ENCODE measurements at regions not wholly inside any gene's neighbourhood (a gene's known extent, or its start where the extent isn't known, plus 50 kb on each side); places are given as distances from the start of the nearest gene placed in this dataset.

GRCh38 chr3:59327376-59327808 lies 277.6 kb upstream of the CFAP20DC start:
- TF ChIP-seq, protein P1, sequence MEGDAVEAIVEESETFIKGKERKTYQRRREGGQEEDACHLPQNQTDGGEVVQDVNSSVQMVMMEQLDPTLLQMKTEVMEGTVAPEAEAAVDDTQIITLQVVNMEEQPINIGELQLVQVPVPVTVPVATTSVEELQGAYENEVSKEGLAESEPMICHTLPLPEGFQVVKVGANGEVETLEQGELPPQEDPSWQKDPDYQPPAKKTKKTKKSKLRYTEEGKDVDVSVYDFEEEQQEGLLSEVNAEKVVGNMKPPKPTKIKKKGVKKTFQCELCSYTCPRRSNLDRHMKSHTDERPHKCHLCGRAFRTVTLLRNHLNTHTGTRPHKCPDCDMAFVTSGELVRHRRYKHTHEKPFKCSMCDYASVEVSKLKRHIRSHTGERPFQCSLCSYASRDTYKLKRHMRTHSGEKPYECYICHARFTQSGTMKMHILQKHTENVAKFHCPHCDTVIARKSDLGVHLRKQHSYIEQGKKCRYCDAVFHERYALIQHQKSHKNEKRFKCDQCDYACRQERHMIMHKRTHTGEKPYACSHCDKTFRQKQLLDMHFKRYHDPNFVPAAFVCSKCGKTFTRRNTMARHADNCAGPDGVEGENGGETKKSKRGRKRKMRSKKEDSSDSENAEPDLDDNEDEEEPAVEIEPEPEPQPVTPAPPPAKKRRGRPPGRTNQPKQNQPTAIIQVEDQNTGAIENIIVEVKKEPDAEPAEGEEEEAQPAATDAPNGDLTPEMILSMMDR (IDR thresholded peaks at IDR 0.05; ENCODE audit: extremely low read depth, missing control alignments) = no peak
- no peak for DNase-seq (ENCODE audit: low spot score)

DNA sequence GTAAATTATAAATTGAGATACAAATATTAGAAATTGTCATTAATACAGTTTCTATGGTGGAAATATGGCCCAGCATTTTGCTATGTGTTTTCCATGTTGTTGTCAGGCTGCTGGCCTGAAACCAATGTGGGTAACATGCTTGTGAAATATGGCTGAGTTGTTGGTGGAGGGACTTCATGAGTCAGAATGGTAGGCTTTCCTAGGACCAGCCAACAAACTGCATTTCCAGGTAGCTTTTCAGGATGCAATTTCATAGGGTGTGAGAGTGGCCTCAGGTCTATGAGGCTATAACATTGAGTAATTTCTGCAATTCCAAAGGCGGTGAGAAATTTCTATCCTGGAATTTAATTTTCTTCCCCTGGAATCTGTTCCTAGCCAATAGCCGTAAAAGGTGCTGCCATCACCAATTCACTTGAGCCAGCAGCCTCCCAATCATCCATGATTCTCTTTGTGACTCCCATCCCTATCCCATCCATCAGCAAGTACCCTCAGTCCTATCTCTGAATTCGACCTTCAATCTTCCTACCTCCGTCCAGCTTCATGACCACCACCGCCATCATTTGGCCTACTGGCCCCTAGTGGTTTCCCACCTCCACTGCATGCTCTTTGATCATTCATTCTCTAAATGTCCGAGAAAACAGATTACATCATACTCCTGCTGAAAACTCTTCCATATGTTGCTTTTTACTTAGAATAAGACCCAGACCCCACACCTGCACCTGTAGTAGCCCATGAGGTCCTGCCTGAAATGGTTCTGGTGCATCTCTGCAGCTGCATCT lies 276.6 kb upstream of the CFAP20DC start:
- no peak for DNase-seq (ENCODE audit: low spot score)
- TF ChIP-seq, protein P1 (IDR thresholded peaks at IDR 0.05; ENCODE audit: extremely low read depth, missing control alignments) = no peak

- TF ChIP-seq, protein P1 (IDR thresholded peaks at IDR 0.05; ENCODE audit: extremely low read depth, missing control alignments) = no peak
- no peak for DNase-seq (ENCODE audit: low spot score)
Observed at GRCh38 chr3:59321881-59322540, 272.2 kb upstream of the CFAP20DC start.

DNA sequence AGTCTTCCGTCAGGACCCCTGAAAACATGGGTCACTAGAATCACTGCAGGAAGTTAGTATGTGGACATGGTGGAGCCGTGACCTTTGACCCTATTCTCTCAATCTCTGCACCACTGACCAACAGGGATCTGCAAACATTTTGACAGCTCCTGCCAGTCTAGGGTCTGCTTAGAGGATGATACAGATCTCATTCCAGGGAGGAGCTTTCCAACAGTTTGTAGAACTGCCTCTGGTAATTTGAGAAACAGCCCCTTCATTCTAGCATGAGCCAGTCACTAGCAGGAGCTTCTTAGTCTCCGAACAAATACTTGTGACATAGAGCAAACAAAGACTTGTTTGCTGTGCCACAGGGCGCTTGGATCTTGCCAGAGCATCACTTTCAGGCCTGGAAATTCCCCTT lies 270.3 kb upstream of the CFAP20DC start:
- no peak for DNase-seq (ENCODE audit: low spot score)

DNA sequence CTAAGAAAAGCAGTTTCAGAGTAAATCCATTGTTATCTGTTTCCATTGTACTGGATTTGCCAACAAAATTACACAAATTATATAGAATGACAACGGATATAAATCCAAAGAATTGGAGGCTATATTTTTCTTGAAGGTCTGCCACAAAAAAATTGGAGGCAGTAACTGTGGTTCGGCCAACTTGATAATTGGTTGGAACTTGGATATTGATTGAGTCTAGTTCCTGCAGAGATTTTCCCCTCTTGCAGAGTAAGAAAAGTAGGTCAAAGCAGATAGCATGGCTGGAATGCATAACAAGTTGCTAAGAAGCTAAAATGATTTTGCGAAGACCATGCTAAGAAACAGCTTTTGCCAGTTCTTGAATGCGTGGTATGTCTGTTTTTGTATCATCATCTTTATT lies 269.6 kb upstream of the CFAP20DC start:
- TF ChIP-seq, protein P1 (IDR thresholded peaks at IDR 0.05; ENCODE audit: extremely low read depth, missing control alignments) = no peak
- no peak for DNase-seq (ENCODE audit: low spot score)

More for the DNA sequence above, 270.3 kb upstream of the CFAP20DC start:
- TF ChIP-seq, protein P1 (IDR thresholded peaks at IDR 0.05; ENCODE audit: extremely low read depth, missing control alignments) = no peak

GRCh38 chr3:59318881-59319280 lies 269.1 kb upstream of the CFAP20DC start:
- TF ChIP-seq, protein P1 (IDR thresholded peaks at IDR 0.05; ENCODE audit: extremely low read depth, missing control alignments) = no peak
- no peak for DNase-seq (ENCODE audit: low spot score)

DNA sequence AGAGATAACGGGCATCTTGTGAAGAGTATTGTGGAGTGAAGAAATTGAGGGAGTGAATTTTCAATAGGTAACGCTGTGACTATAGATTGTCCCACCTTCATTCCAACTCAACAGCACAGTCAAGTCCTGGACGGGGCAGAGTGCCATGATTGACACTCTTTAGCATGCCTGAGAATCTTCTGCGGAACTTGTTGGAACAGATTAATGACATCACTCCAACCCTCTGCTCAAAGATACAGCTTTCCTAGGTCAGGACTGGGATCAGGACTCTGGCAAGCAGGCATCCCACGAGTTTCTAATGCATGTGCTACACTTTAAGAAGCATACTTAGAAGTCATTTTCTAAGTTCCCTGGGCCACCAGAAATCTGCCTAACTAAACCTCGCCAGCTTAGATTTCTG lies 267.6 kb upstream of the CFAP20DC start:
- TF ChIP-seq, protein P1 (IDR thresholded peaks at IDR 0.05; ENCODE audit: extremely low read depth, missing control alignments) = no peak
- no peak for DNase-seq (ENCODE audit: low spot score)

All from GM20000 (cell line).